ENCODE measurements at regions not wholly inside any gene's neighbourhood (a gene's known extent, or its start where the extent isn't known, plus 50 kb on each side); places are given as distances from the start of the nearest gene placed in this dataset.

DNA sequence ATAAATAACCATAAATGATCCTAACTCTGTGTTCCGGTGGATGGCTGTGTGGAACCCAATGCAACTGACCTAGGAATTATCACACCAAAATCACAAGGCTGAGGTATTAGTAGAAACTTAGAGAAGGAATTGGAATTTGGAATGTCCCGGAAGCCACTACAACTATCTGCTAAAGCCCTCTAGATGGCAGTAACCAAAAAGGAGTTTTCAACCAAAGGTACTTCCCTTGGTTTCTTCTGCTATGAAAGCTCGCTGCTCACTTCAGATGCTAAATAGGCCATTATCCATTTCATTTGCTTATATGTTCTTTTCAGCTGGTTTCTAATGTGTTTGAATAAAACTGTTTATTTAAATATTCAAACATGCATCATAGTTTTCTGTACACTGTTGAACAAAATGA lies 1589.1 kb upstream of the SPRY2 start:
- Histone ChIP-seq H2AFZ (ENCODE audit: low read length) (no peak overlapping the region), H3K9me3 (ENCODE audit: low read length) (no peaks in the 10 kb centered on the region), H3K4me3 (ENCODE audit: low read depth, low read length, poor library complexity, severe bottlenecking) (no peak overlapping the region), H3K4me1 (ENCODE audit: insufficient read depth, low read length, poor library complexity, severe bottlenecking) (no peaks in the 10 kb centered on the region), H3K9me2 (ENCODE audit: insufficient read depth, low read length) (no peaks in the 10 kb centered on the region), H3K27ac (ENCODE audit: low read depth, low read length, poor library complexity, severe bottlenecking) (no peak overlapping the region), H3K79me2 (ENCODE audit: insufficient read depth, low read depth, low read length) (no peaks in the 10 kb centered on the region), H4K20me1 (ENCODE audit: insufficient read depth, low read length) (no peaks in the 10 kb centered on the region), H3K4me2 (ENCODE audit: low read length) (no peak overlapping the region), H3K36me3 (ENCODE audit: insufficient read depth, low read length) (no peaks in the 10 kb centered on the region)
- DNase-seq (ENCODE audit: low spot score) = no peak
- intact Hi-C loops (cut with micrococcal nuclease; ENCODE audit: unreplicated experiment) = no loop called here
- ChIA-PET CTCF (ENCODE audit: unreplicated experiment) (no interaction called here), POLR2A (no interaction called here)
- no TSS peak for BruUV-seq (replicated peaks)
- TF ChIP-seq, protein P1, sequence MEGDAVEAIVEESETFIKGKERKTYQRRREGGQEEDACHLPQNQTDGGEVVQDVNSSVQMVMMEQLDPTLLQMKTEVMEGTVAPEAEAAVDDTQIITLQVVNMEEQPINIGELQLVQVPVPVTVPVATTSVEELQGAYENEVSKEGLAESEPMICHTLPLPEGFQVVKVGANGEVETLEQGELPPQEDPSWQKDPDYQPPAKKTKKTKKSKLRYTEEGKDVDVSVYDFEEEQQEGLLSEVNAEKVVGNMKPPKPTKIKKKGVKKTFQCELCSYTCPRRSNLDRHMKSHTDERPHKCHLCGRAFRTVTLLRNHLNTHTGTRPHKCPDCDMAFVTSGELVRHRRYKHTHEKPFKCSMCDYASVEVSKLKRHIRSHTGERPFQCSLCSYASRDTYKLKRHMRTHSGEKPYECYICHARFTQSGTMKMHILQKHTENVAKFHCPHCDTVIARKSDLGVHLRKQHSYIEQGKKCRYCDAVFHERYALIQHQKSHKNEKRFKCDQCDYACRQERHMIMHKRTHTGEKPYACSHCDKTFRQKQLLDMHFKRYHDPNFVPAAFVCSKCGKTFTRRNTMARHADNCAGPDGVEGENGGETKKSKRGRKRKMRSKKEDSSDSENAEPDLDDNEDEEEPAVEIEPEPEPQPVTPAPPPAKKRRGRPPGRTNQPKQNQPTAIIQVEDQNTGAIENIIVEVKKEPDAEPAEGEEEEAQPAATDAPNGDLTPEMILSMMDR (conservative IDR thresholded peaks at IDR 0.05; ENCODE audit: low read length) = peak; percentile 51
- TF ChIP-seq EZH2phosphoT487 (IDR thresholded peaks at IDR 0.05; ENCODE audit: borderline replicate concordance, low read depth, low read length) = no peak

DNA sequence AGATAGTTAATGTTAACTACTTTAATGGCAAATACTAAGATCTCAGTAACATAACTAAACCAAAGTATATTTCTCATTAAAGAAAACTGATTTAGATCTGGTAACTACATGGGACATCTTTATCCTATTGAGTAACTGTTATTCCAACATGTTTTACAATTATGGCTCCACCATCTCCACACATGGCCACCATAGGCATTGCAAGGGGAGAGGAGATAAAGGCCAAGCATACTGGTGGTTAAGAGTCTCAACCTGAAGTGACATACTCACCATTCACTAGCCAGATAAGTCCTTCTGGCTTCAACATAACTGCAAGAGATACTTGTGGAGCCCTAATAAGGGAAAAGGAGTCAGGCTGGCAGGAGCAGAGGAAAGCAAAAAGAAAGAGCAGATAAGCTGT lies 1586.4 kb upstream of the SPRY2 start:
- TF ChIP-seq, protein P1 (conservative IDR thresholded peaks at IDR 0.05; ENCODE audit: low read length) = 0 out of 2 replicates have a peak, but pooled peaks have one; percentile 22
- no peak for TF ChIP-seq EZH2phosphoT487 (IDR thresholded peaks at IDR 0.05; ENCODE audit: borderline replicate concordance, low read depth, low read length)
- intact Hi-C loops (cut with micrococcal nuclease; ENCODE audit: unreplicated experiment) = no loop called here
- Histone ChIP-seq H3K27ac (ENCODE audit: low read depth, low read length, poor library complexity, severe bottlenecking) (no peak overlapping the region), H3K79me2 (ENCODE audit: insufficient read depth, low read depth, low read length) (no peaks in the 10 kb centered on the region), H3K4me2 (ENCODE audit: low read length) (no peak overlapping the region), H2AFZ (ENCODE audit: low read length) (no peak overlapping the region), H3K4me3 (ENCODE audit: low read depth, low read length, poor library complexity, severe bottlenecking) (no peak overlapping the region), H3K9me3 (ENCODE audit: low read length) (no peaks in the 10 kb centered on the region), H3K9me2 (ENCODE audit: insufficient read depth, low read length) (no peaks in the 10 kb centered on the region), H3K36me3 (ENCODE audit: insufficient read depth, low read length) (no peaks in the 10 kb centered on the region), H3K4me1 (ENCODE audit: insufficient read depth, low read length, poor library complexity, severe bottlenecking) (no peaks in the 10 kb centered on the region), H4K20me1 (ENCODE audit: insufficient read depth, low read length) (no peaks in the 10 kb centered on the region)
- ChIA-PET CTCF (ENCODE audit: unreplicated experiment) (no interaction called here), POLR2A (no interaction called here)
- no peak for DNase-seq (ENCODE audit: low spot score)
- BruUV-seq (replicated peaks) = no TSS peak

DNA sequence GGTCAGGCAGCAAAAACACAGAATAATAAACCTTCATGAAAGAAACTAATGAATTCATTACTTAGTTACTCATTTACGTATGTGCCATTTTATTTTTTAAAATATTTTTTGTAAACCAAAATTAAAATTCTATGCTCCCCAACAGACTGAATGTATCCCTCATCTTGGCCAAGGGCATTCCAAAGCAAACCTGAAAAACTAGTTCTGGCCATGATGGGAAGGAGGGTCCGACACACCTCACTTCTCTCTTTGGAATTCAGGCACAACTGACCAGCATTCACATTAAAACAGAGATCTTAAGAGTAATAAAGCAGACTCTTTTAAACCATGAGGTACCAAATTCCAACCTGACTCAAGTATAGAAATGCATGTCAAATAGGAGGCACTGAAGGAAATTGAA lies 1576.9 kb upstream of the SPRY2 start:
- CTCF ChIA-PET (ENCODE audit: unreplicated experiment) = no interaction called here
- no peak for TF ChIP-seq EZH2phosphoT487 (IDR thresholded peaks at IDR 0.05; ENCODE audit: borderline replicate concordance, low read depth, low read length)
- TF ChIP-seq, protein P1 (conservative IDR thresholded peaks at IDR 0.05; ENCODE audit: low read length) = no peak

More for the DNA sequence above, 1576.9 kb upstream of the SPRY2 start:
- intact Hi-C loops (cut with micrococcal nuclease; ENCODE audit: unreplicated experiment) = no loop called here
- no peaks in the 10 kb centered on the region for H3K79me2 ChIP-seq (ENCODE audit: insufficient read depth, low read depth, low read length)
- H3K4me3 ChIP-seq (ENCODE audit: low read depth, low read length, poor library complexity, severe bottlenecking) = no peak overlapping the region
- H3K9me2 ChIP-seq (ENCODE audit: insufficient read depth, low read length) = no peaks in the 10 kb centered on the region
- no peaks in the 10 kb centered on the region for H4K20me1 ChIP-seq (ENCODE audit: insufficient read depth, low read length)
- H2AFZ ChIP-seq (ENCODE audit: low read length) = no peak overlapping the region
- H3K4me2 ChIP-seq (ENCODE audit: low read length) = no peak overlapping the region
- H3K4me1 ChIP-seq (ENCODE audit: insufficient read depth, low read length, poor library complexity, severe bottlenecking) = no peaks in the 10 kb centered on the region
- no peak overlapping the region for H3K27ac ChIP-seq (ENCODE audit: low read depth, low read length, poor library complexity, severe bottlenecking)
- no peak for DNase-seq (ENCODE audit: low spot score)
- POLR2A ChIA-PET = no interaction called here
- no peaks in the 10 kb centered on the region for H3K36me3 ChIP-seq (ENCODE audit: insufficient read depth, low read length)
- no TSS peak for BruUV-seq (replicated peaks)
- no peaks in the 10 kb centered on the region for H3K9me3 ChIP-seq (ENCODE audit: low read length)
